ENCODE measurements at regions not wholly inside any gene's neighbourhood (a gene's known extent, or its start where the extent isn't known, plus 50 kb on each side); places are given as distances from the start of the nearest gene placed in this dataset.

GRCh38 chr5:1731091-1731639, 68.5 kb downstream of the MRPL36 start:
- TF ChIP-seq CTCF (IDR thresholded peaks at IDR 0.05; ENCODE audit: low read depth, low read length) = no peak
- DNase-seq (ENCODE audit: extremely low read depth, low read depth) = no peak

- no peak for DNase-seq (ENCODE audit: extremely low read depth, low read depth)
- no peak for TF ChIP-seq CTCF (IDR thresholded peaks at IDR 0.05; ENCODE audit: low read depth, low read length)
Measured at GRCh38 chr5:1730487-1730847, 69.2 kb downstream of the MRPL36 start.

GRCh38 chr5:1729641-1730486, 69.8 kb downstream of the MRPL36 start:
- TF ChIP-seq CTCF (IDR thresholded peaks at IDR 0.05; ENCODE audit: low read depth, low read length) = no peak
- DNase-seq (ENCODE audit: extremely low read depth, low read depth) = no peak

GRCh38 chr5:1728846-1729245, 70.8 kb downstream of the MRPL36 start:
- no peak for DNase-seq (ENCODE audit: extremely low read depth, low read depth)
- TF ChIP-seq CTCF (IDR thresholded peaks at IDR 0.05; ENCODE audit: low read depth, low read length) = no peak

GRCh38 chr5:1727571-1727970, 72.1 kb downstream of the MRPL36 start:
- no peak for DNase-seq (ENCODE audit: extremely low read depth, low read depth)
- TF ChIP-seq CTCF (IDR thresholded peaks at IDR 0.05; ENCODE audit: low read depth, low read length) = no peak

- no peak for DNase-seq (ENCODE audit: extremely low read depth, low read depth)
- TF ChIP-seq CTCF (IDR thresholded peaks at IDR 0.05; ENCODE audit: low read depth, low read length) = no peak
Measured at GRCh38 chr5:1726956-1727355, 72.7 kb downstream of the MRPL36 start.

- TF ChIP-seq CTCF (IDR thresholded peaks at IDR 0.05; ENCODE audit: low read depth, low read length) = no peak
- no peak for DNase-seq (ENCODE audit: extremely low read depth, low read depth)
Measured at GRCh38 chr5:1726469-1726865, 73.2 kb downstream of the MRPL36 start.

Data from AG09319 (cell line).